SK-N-SH treated with all-trans-retinoic acid at 6 μM for 48 hours (cell line): ENCODE measurements at regions not wholly inside any gene's neighbourhood (a gene's known extent, or its start where the extent isn't known, plus 50 kb on each side); places are given as distances from the start of the nearest gene placed in this dataset.

Experiments
- ATAC-seq: fragments of 200-7000 bp; cut with Tn5 transposase; 3 replicates; pipeline ENCODE4 v1.9.1; 2020; ENCODE audit warnings: mild to moderate bottlenecking, moderate library complexity
- ARNTL ChIP-seq: fragments of 450-650 bp; formaldehyde crosslinking; IDR thresholded peaks from 2 replicates; pipeline ENCODE4 v1.5.0; 2020; ENCODE audit warnings: low read depth, mild to moderate bottlenecking, moderate library complexity, borderline replicate concordance
- ESRRG ChIP-seq: fragments of 250-450 bp; sonication (Bioruptor Pico); IDR thresholded peaks from 2 replicates; pipeline ENCODE4 v1.6.1; 2021; ENCODE audit warnings: mild to moderate bottlenecking
- ISL1 ChIP-seq: fragments of 250-450 bp; sonication (Bioruptor Pico); IDR thresholded peaks from 2 replicates; pipeline ENCODE4 v2.1.2; 2022; ENCODE audit warnings: mild to moderate bottlenecking, moderate library complexity
- PPARA ChIP-seq: fragments of 250-450 bp; sonication (Bioruptor Pico); IDR thresholded peaks from 2 replicates; pipeline ENCODE4 v1.5.0; 2020; ENCODE audit warnings: mild to moderate bottlenecking, borderline replicate concordance
- RARB ChIP-seq: fragments of 250-450 bp; sonication (Bioruptor Pico); IDR thresholded peaks from 2 replicates; pipeline ENCODE4 v1.8.0; 2021; ENCODE audit warnings: mild to moderate bottlenecking, moderate library complexity
- ZC3H10 ChIP-seq: fragments of 250-450 bp; sonication (Bioruptor Pico); IDR thresholded peaks from 2 replicates; pipeline ENCODE4 v1.5.1; 2021; ENCODE audit warnings: mild to moderate bottlenecking, moderate library complexity
- ZFP3 ChIP-seq: fragments of 250-450 bp; sonication (Bioruptor Pico); IDR thresholded peaks from 2 replicates; pipeline ENCODE4 v1.5.0; 2020; ENCODE audit warnings: mild to moderate bottlenecking, moderate library complexity
- ZNF70 ChIP-seq: fragments of 450-650 bp; formaldehyde crosslinking; IDR thresholded peaks from 2 replicates; pipeline ENCODE4 v1.5.0; 2020; ENCODE audit warnings: mild to moderate bottlenecking, moderate library complexity
- ZNF8 ChIP-seq: fragments of 450-650 bp; formaldehyde crosslinking; IDR thresholded peaks from 2 replicates; pipeline ENCODE4 v1.5.0; 2020; ENCODE audit warnings: mild to moderate bottlenecking, moderate library complexity
- TF ChIP-seq, protein P1 (sequence below): fragments of 250-450 bp; sonication (Bioruptor Pico); IDR thresholded peaks from 2 replicates; pipeline ENCODE4 v1.5.1; 2020; ENCODE audit warnings: low read depth, mild to moderate bottlenecking, moderate library complexity
- TF ChIP-seq, protein P2 (sequence below): fragments of 250-450 bp; sonication (Bioruptor Pico); IDR thresholded peaks from 2 replicates; pipeline ENCODE4 v1.8.0; 2020; ENCODE audit warnings: mild to moderate bottlenecking, moderate library complexity, borderline replicate concordance
- TF ChIP-seq, protein P3 (sequence below): fragments of 250-450 bp; sonication (Bioruptor Pico); IDR thresholded peaks from 2 replicates; pipeline ENCODE4 v1.5.1; 2021; ENCODE audit warnings: mild to moderate bottlenecking, moderate library complexity
- TF ChIP-seq, protein P4 (sequence below): fragments of 250-450 bp; sonication (Bioruptor Pico); IDR thresholded peaks from 2 replicates; pipeline ENCODE4 v1.5.0; 2020; ENCODE audit warnings: mild to moderate bottlenecking, moderate library complexity
- TF ChIP-seq, protein P5 (sequence below): fragments of 250-450 bp; sonication (Bioruptor Pico); IDR thresholded peaks from 2 replicates; pipeline ENCODE4 v1.8.0; 2021; ENCODE audit warnings: low read depth, mild to moderate bottlenecking, moderate library complexity, borderline replicate concordance

DNA sequence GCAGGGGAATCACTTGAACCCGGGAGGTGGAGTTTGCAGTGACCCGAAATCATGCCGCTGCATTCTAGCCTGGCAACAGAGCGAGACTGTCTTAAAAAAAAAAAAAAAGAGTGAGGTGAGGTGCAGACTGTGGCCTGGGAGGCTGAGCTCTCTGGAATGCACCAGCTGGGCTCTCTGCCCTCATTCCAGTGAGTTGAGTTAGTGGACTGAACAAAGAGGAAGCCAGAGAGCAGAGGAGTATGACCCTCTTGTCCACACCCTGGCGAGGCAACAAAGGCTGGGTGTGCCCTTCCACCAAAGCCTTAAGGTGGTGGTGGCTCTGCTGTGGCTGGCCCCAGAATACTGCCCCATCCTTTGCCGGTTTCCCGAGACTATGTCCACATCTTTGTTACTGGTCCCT, 71.3 kb upstream of the ACKR3 start:
- TF ChIP-seq ZFP3 (no peak), ISL1 (CRISPR knock-in tag) (no peak), ZNF8 (CRISPR knock-in tag) (no peak), ESRRG (no peak)
- TF ChIP-seq, protein P1, sequence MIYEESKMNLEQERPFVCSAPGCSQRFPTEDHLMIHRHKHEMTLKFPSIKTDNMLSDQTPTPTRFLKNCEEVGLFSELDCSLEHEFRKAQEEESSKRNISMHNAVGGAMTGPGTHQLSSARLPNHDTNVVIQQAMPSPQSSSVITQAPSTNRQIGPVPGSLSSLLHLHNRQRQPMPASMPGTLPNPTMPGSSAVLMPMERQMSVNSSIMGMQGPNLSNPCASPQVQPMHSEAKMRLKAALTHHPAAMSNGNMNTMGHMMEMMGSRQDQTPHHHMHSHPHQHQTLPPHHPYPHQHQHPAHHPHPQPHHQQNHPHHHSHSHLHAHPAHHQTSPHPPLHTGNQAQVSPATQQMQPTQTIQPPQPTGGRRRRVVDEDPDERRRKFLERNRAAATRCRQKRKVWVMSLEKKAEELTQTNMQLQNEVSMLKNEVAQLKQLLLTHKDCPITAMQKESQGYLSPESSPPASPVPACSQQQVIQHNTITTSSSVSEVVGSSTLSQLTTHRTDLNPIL = no peak
- TF ChIP-seq, protein P2, sequence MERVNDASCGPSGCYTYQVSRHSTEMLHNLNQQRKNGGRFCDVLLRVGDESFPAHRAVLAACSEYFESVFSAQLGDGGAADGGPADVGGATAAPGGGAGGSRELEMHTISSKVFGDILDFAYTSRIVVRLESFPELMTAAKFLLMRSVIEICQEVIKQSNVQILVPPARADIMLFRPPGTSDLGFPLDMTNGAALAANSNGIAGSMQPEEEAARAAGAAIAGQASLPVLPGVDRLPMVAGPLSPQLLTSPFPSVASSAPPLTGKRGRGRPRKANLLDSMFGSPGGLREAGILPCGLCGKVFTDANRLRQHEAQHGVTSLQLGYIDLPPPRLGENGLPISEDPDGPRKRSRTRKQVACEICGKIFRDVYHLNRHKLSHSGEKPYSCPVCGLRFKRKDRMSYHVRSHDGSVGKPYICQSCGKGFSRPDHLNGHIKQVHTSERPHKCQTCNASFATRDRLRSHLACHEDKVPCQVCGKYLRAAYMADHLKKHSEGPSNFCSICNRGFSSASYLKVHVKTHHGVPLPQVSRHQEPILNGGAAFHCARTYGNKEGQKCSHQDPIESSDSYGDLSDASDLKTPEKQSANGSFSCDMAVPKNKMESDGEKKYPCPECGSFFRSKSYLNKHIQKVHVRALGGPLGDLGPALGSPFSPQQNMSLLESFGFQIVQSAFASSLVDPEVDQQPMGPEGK = no peak
- TF ChIP-seq, protein P3, sequence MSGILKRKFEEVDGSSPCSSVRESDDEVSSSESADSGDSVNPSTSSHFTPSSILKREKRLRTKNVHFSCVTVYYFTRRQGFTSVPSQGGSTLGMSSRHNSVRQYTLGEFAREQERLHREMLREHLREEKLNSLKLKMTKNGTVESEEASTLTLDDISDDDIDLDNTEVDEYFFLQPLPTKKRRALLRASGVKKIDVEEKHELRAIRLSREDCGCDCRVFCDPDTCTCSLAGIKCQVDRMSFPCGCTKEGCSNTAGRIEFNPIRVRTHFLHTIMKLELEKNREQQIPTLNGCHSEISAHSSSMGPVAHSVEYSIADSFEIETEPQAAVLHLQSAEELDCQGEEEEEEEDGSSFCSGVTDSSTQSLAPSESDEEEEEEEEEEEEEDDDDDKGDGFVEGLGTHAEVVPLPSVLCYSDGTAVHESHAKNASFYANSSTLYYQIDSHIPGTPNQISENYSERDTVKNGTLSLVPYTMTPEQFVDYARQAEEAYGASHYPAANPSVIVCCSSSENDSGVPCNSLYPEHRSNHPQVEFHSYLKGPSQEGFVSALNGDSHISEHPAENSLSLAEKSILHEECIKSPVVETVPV (CRISPR knock-in tag) = no peak
- TF ChIP-seq, protein P4, sequence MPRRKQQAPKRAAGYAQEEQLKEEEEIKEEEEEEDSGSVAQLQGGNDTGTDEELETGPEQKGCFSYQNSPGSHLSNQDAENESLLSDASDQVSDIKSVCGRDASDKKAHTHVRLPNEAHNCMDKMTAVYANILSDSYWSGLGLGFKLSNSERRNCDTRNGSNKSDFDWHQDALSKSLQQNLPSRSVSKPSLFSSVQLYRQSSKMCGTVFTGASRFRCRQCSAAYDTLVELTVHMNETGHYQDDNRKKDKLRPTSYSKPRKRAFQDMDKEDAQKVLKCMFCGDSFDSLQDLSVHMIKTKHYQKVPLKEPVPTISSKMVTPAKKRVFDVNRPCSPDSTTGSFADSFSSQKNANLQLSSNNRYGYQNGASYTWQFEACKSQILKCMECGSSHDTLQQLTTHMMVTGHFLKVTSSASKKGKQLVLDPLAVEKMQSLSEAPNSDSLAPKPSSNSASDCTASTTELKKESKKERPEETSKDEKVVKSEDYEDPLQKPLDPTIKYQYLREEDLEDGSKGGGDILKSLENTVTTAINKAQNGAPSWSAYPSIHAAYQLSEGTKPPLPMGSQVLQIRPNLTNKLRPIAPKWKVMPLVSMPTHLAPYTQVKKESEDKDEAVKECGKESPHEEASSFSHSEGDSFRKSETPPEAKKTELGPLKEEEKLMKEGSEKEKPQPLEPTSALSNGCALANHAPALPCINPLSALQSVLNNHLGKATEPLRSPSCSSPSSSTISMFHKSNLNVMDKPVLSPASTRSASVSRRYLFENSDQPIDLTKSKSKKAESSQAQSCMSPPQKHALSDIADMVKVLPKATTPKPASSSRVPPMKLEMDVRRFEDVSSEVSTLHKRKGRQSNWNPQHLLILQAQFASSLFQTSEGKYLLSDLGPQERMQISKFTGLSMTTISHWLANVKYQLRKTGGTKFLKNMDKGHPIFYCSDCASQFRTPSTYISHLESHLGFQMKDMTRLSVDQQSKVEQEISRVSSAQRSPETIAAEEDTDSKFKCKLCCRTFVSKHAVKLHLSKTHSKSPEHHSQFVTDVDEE (CRISPR knock-in tag) = no peak
- TF ChIP-seq, all 23 proteins: peak for 0
- ATAC-seq = no peak

DNA sequence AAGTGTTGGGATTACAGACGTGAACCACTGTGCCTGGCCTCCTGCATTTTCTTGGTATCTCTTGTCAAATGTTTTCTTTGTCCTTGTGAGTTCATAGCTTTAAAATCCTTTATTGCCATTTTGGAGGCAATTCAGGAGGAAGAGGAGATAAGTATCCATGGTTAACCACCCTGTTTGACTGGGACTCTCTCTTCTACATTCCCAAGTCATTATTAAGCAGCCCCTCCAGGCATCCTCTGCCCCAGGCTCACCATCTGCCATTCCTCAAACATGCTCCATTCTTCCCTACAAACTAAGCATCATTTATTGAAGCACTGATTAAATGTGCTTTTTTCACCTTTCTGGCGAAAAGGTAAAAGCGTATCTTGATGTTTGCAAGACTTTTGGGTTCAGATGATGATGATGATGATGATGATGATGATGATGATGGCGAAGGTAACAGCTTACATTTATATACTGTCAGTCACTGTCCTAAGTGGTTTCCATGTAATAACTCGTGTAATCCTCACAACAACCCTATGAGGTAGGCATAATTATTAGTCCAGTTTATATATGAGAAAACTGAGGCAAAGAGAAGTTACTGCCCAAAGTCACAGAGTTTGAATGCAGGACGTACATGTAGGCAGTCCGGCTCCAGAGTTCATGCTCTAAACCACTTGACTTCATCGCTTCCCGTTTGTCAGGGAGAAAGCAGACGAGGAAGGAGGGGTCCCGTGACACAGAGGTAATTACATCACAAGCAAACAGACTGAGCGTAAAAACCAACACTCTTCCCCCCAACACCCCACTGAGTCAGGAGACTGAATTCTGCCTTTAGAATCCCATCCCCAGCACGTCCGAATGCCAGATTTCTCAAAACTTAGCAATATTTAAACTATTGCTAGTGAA, 69.7 kb upstream of the ACKR3 start:
- ATAC-seq = no peak
- TF ChIP-seq, protein P2 = no peak
- no peak for TF ChIP-seq ZC3H10
- TF ChIP-seq, protein P3 (CRISPR knock-in tag) = no peak
- no peak for TF ChIP-seq ARNTL (CRISPR knock-in tag)
- TF ChIP-seq, protein P5, sequence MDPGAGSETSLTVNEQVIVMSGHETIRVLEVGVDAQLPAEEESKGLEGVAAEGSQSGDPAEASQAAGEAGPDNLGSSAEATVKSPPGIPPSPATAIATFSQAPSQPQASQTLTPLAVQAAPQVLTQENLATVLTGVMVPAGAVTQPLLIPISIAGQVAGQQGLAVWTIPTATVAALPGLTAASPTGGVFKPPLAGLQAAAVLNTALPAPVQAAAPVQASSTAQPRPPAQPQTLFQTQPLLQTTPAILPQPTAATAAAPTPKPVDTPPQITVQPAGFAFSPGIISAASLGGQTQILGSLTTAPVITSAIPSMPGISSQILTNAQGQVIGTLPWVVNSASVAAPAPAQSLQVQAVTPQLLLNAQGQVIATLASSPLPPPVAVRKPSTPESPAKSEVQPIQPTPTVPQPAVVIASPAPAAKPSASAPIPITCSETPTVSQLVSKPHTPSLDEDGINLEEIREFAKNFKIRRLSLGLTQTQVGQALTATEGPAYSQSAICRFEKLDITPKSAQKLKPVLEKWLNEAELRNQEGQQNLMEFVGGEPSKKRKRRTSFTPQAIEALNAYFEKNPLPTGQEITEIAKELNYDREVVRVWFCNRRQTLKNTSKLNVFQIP (CRISPR knock-in tag) = no peak
- no peak for TF ChIP-seq PPARA (CRISPR knock-in tag)
- no peak for TF ChIP-seq ZNF70 (CRISPR knock-in tag)
- TF ChIP-seq RARB (CRISPR knock-in tag) = no peak
- TF ChIP-seq ZFP3 = no peak
- TF ChIP-seq, protein P1 = no peak
- TF ChIP-seq, all 23 proteins: peak for 0
